ENCODE measurements at regions not wholly inside any gene's neighbourhood (a gene's known extent, or its start where the extent isn't known, plus 50 kb on each side); places are given as distances from the start of the nearest gene placed in this dataset.

DNA sequence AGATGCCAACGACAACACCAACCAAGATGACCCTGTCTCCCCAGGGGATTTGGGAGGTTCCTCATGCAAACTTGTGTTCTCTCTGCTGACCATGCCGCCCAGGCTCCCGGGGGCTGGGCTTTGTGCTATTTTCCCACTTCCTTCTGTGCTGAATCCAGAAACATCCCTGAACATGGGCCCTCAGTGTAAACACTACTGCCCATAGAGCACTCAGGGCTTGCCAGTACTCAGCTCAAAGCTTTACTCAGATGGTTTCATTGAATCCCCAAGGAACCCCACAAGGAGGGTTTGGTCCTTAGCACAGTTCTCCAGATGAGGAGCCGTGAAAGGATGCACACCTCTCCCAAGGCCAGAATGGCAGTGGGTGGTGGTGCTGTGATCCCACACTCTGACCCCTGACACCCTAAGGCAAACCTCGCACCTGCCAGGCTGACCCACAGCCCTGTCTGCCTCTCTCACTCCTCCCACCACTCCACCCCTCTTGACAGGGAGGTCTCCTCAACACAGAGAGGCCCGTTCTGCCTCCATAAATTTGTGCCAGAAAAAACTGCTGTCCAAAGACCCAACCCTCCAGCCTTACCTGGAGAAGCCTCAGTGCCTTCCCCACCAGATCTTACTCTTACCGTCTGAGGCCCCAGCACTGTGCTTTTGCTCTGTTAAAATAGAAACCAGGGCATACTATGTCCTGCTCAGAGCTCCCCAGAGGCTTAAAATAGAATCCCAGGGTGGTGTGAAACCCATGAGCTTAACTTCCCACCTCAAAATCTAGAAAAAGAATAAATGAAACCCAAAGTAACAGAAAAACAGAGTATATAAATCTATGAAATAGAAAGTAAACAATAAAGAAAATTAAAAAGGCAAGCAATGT is 283.0 kb upstream of the CDH4 start:
- H3K27me3 ChIP-seq: peaks cover 29% of the 10 kb centered on the region
- no peaks in the 10 kb centered on the region for H3K36me3 ChIP-seq
- H3K4me1 ChIP-seq: no peaks in the 10 kb centered on the region
- no peak overlapping the region for H3K4me3 ChIP-seq
- H3K9me3 ChIP-seq (replicated peaks): no peaks in the 10 kb centered on the region
- no peak for DNase-seq
- no peak overlapping the region for H3K27ac ChIP-seq

GRCh38 chr20:60970601-60971000 is 281.5 kb upstream of the CDH4 start:
- H3K36me3 ChIP-seq: no peaks in the 10 kb centered on the region
- no peak overlapping the region for H3K27ac ChIP-seq
- no peak overlapping the region for H3K4me3 ChIP-seq
- H3K9me3 ChIP-seq (replicated peaks): no peaks in the 10 kb centered on the region
- no peak for DNase-seq
- H3K27me3 ChIP-seq: peaks cover 37% of the 10 kb centered on the region
- H3K4me1 ChIP-seq: no peaks in the 10 kb centered on the region

GRCh38 chr20:60974022-60974421 is 278.0 kb upstream of the CDH4 start:
- Histone ChIP-seq H3K4me1 (no peaks in the 10 kb centered on the region), H3K27ac (no peak overlapping the region), H3K4me3 (no peak overlapping the region), H3K36me3 (no peaks in the 10 kb centered on the region), H3K27me3 (peaks cover 41% of the 10 kb centered on the region), H3K9me3 (replicated peaks) (no peaks in the 10 kb centered on the region)
- no peak for DNase-seq

DNA sequence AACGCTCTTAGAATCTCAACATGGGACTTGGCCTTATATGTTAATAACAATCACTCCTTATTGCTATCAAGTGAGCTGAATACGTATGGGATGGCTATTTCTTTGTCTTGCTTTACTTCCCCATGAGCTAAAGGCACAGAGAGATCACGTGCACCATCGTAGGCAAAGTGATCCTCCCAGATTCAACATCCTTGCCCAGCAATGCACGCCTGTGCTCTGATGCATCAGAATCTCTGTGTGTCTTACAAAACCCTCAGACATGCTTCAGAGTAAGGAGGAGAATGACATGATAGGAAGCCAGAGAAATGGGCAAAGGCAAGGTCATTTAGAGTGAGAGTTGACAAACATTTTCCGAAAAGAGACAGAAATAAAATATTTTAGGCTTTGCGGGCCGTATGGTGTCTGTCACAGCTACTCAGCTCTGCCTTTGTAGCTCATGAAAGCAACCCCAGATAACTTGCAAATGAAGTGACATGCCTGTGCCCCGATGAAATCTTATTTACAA is 277.6 kb upstream of the CDH4 start:
- no peak for DNase-seq

DNA sequence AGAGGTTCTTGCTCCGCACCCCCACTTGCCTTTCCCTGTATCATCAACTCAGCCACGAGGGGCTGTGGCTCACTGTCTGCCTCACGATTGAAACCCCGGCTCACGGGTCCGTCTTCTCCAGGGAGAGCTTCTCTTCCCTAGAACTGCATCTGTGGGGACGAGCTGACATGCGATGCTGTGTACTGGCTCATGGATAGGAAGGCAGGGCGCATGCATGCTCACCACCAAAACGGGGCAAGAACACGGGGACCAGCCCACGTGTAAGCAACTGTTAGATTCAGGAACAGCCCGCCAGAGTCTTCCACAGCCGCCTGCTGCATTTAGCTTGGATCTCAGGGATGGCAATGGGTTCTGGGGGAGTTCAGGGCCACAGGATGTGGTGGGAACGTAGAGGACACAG is 275.9 kb upstream of the CDH4 start:
- Histone ChIP-seq H3K9me3 (replicated peaks) (no peaks in the 10 kb centered on the region), H3K4me3 (no peak overlapping the region), H3K27me3 (peaks cover 36% of the 10 kb centered on the region), H3K36me3 (no peaks in the 10 kb centered on the region), H3K27ac (no peak overlapping the region), H3K4me1 (no peaks in the 10 kb centered on the region)
- DNase-seq: no peak

More for the DNA sequence above, 277.6 kb upstream of the CDH4 start:
- no peak overlapping the region for H3K27ac ChIP-seq
- peaks cover 41% of the 10 kb centered on the region for H3K27me3 ChIP-seq
- no peaks in the 10 kb centered on the region for H3K9me3 ChIP-seq (replicated peaks)
- no peaks in the 10 kb centered on the region for H3K36me3 ChIP-seq
- H3K4me1 ChIP-seq: no peaks in the 10 kb centered on the region
- no peak overlapping the region for H3K4me3 ChIP-seq

DNA sequence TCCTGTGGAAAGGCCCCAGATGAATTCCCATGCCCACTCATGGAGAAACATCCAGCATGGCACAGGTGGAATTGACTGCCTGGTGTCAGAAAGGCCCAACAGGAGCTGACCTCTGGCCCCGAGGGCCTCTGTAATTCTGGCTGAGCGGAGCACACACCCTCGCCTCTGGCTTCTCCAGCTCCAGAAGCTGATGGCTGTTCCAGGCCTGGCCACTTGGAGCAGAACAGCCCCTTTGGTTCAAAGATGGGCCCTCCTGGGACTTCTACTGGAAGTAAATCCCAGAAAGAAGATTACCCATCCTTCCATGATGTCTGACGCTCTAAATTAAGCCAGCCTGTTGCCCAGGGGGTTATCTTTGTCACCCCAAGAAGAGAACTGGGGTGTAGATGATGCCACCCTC is 275.1 kb upstream of the CDH4 start:
- no peak for DNase-seq
- Histone ChIP-seq H3K27me3 (peaks cover 29% of the 10 kb centered on the region), H3K9me3 (replicated peaks) (no peaks in the 10 kb centered on the region), H3K27ac (no peak overlapping the region), H3K4me3 (no peak overlapping the region), H3K36me3 (no peaks in the 10 kb centered on the region), H3K4me1 (no peaks in the 10 kb centered on the region)

GRCh38 chr20:60977901-60978300 is 274.2 kb upstream of the CDH4 start:
- Histone ChIP-seq H3K4me1 (no peaks in the 10 kb centered on the region), H3K36me3 (no peaks in the 10 kb centered on the region), H3K27ac (no peak overlapping the region), H3K27me3 (peaks cover 22% of the 10 kb centered on the region), H3K9me3 (replicated peaks) (no peaks in the 10 kb centered on the region), H3K4me3 (no peak overlapping the region)
- DNase-seq: peak in 1 of 2 experiments; percentile 12

- no peak overlapping the region for H3K4me3 ChIP-seq
- no peaks in the 10 kb centered on the region for H3K36me3 ChIP-seq
- H3K4me1 ChIP-seq: peaks cover 8% of the 10 kb centered on the region; the same call in 1 of the 2 replicates
- DNase-seq: peak; percentile 54 to 75
- H3K9me3 ChIP-seq (replicated peaks): no peaks in the 10 kb centered on the region
- no peaks in the 10 kb centered on the region for H3K27me3 ChIP-seq
- no peak overlapping the region for H3K27ac ChIP-seq
Measured at GRCh38 chr20:60984666-60985065, 267.4 kb upstream of the CDH4 start.

DNA sequence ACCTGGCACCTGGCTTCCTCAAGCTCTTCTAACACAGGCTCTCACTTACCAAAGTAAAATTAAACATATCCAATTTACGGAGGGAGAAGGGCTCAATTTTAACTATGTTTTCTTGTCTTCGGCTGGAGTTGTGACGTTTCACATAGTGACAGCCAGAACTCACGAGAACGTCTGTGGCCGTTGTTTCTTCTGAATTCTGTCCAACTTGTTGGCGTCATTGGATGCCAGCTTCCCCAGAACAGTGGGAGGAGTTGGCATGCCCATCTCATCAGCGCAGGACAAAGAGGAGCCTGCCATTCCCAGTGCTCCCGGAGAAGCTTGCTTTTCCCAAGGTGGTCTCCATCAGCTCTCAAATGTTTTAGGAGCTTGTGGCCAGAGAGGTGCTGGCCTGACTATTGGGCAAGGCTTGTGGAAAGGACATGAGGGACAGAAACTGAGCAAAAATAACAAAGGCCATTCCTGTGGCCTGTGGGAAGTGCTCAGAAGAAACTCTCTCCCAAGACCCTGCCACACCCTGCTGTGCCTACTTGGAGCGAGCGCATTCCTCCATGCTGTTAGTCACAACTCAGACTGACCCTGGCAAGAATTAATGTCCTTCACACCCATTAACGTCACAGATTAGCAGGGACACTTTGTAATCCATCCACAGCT is 265.4 kb upstream of the CDH4 start:
- H3K27me3 ChIP-seq: peaks cover 2% of the 10 kb centered on the region
- no peak overlapping the region for H3K4me3 ChIP-seq
- H3K9me3 ChIP-seq (replicated peaks): no peaks in the 10 kb centered on the region
- H3K36me3 ChIP-seq: no peaks in the 10 kb centered on the region
- H3K27ac ChIP-seq: no peak overlapping the region
- DNase-seq: no peak
- H3K4me1 ChIP-seq: peaks cover 8% of the 10 kb centered on the region; the same call in 1 of the 2 replicates

- H3K4me1 ChIP-seq: no peaks in the 10 kb centered on the region
- no peaks in the 10 kb centered on the region for H3K9me3 ChIP-seq (replicated peaks)
Measured at GRCh38 chr20:60990061-60990460, 262.0 kb upstream of the CDH4 start.

DNA sequence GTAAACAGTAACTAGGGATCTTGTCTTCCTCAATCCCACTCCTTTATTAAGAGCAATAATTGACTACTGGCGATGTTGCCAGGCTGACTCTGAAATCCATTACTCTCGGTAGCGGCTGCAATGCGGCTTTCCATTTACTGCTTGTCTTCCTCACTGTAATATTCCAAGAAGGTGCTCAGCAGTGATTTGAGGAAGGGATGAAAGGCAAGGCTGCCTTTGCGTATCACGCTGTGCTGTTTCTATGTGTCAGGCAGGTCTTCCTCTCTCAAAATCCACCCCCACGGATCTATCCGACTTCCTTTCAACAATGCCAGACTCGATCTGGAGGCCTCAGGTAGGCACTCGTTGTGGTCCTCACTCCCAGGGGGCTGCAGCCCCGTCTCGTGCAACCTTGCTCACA is 261.4 kb upstream of the CDH4 start:
- Histone ChIP-seq H3K27me3 (peaks cover 9% of the 10 kb centered on the region), H3K36me3 (no peaks in the 10 kb centered on the region), H3K4me1 (no peaks in the 10 kb centered on the region), H3K27ac (no peak overlapping the region), H3K4me3 (no peak overlapping the region), H3K9me3 (replicated peaks) (no peaks in the 10 kb centered on the region)
- no peak for DNase-seq

More at GRCh38 chr20:60990061-60990460, 262.0 kb upstream of the CDH4 start:
- H3K27ac ChIP-seq: no peak overlapping the region
- DNase-seq: no peak
- H3K27me3 ChIP-seq: peaks cover 5% of the 10 kb centered on the region
- no peaks in the 10 kb centered on the region for H3K36me3 ChIP-seq
- no peak overlapping the region for H3K4me3 ChIP-seq

- H3K4me1 ChIP-seq: no peaks in the 10 kb centered on the region
- H3K27ac ChIP-seq: no peak overlapping the region
- no peaks in the 10 kb centered on the region for H3K9me3 ChIP-seq (replicated peaks)
- peak in 1 of 2 experiments; percentile 32 for DNase-seq
- H3K4me3 ChIP-seq: no peak overlapping the region
- H3K27me3 ChIP-seq: peaks cover 25% of the 10 kb centered on the region
- no peaks in the 10 kb centered on the region for H3K36me3 ChIP-seq
Measured at GRCh38 chr20:60993433-60994044, 258.5 kb upstream of the CDH4 start.

GRCh38 chr20:60999250-60999649 is 252.8 kb upstream of the CDH4 start:
- Histone ChIP-seq H3K4me1 (no peaks in the 10 kb centered on the region), H3K9me3 (replicated peaks) (no peaks in the 10 kb centered on the region), H3K36me3 (no peaks in the 10 kb centered on the region), H3K4me3 (no peak overlapping the region), H3K27me3 (peaks cover 28% of the 10 kb centered on the region; the same call in 1 of the 2 replicates), H3K27ac (no peak overlapping the region)
- DNase-seq: no peak

DNA sequence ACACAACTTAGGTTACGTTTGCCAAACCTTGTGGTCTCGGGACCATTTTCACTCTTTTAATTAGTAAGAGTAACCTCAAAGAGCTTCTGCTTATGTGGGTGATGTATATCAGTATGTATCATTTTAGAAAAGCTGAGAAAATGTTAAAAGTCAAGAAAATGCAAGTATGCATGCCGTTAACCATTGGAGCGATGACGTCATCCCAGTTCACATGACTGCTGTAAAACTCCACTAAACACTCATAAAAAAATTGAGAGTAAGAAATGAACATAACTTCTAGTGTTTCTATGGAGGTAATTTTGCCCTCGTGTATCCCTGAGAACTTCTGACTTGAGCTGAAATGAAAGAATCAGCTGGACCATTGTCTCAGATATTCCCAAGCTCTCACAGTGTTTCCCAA is 250.0 kb upstream of the CDH4 start:
- no peak overlapping the region for H3K27ac ChIP-seq

GRCh38 chr20:61014491-61014890 is 237.6 kb upstream of the CDH4 start:
- H3K4me1 ChIP-seq: no peaks in the 10 kb centered on the region
- no peak overlapping the region for H3K27ac ChIP-seq
- no peaks in the 10 kb centered on the region for H3K36me3 ChIP-seq
- peaks cover 2% of the 10 kb centered on the region; the same call in 1 of the 2 replicates for H3K27me3 ChIP-seq
- H3K4me3 ChIP-seq: no peak overlapping the region
- no peaks in the 10 kb centered on the region for H3K9me3 ChIP-seq (replicated peaks)
- DNase-seq: no peak

More for the DNA sequence above, 250.0 kb upstream of the CDH4 start:
- Histone ChIP-seq H3K9me3 (replicated peaks) (no peaks in the 10 kb centered on the region), H3K27me3 (peaks cover 28% of the 10 kb centered on the region), H3K4me3 (no peak overlapping the region), H3K36me3 (no peaks in the 10 kb centered on the region), H3K4me1 (no peaks in the 10 kb centered on the region)
- DNase-seq: no peak
